GM12892 (cell line): ENCODE measurements at regions not wholly inside any gene's neighbourhood (a gene's known extent, or its start where the extent isn't known, plus 50 kb on each side); places are given as distances from the start of the nearest gene placed in this dataset.

Experiments used
- POLR2A ChIP-seq: IDR thresholded peaks from 2 replicates; pipeline ENCODE4 v1.6.1; 2011; ENCODE audit warnings: low read depth, low read length, control low read depth
- POLR2AphosphoS5 ChIP-seq: IDR thresholded peaks from 2 replicates; pipeline ENCODE4 v1.6.1; 2011; ENCODE audit warnings: low read depth, low read length, control low read depth

DNA sequence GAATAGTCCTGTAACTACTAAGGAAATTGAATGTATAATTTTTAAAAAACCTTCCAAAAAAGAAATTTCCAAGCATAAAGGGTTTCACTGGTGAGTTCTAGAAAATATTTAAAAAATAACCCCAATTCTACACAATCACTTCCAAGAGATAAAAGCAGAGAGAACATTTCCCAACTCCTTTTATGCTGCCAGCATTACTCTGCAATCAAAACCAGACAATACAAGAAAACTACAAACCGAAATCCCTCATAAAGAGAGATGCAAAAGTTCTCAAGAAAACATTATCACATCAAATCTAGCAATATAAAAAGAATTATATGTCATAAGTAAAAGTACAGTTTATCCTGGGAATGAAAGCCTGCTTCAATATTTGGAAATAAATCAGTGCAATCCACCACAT, 84.8 kb downstream of the OAT start:
- TF ChIP-seq POLR2A (no peak), POLR2AphosphoS5 (no peak)
